Retinal pigment epithelial cell (primary cell): ENCODE measurements at regions not wholly inside any gene's neighbourhood (a gene's known extent, or its start where the extent isn't known, plus 50 kb on each side); places are given as distances from the start of the nearest gene placed in this dataset.

Experiments used
- DNase-seq: peaks from one replicate; pipeline ENCODE4 v3.0.0-alpha.2; 2010; ENCODE audit warnings: low read depth
- H3K4me3 ChIP-seq: 2 replicates; pipeline ENCODE4 v1.5.1; 2011; ENCODE audit warnings: mild to moderate bottlenecking, low read length, control low read depth, moderate library complexity
- TF ChIP-seq, protein P1 (sequence below): conservative IDR thresholded peaks from 2 replicates; pipeline ENCODE4 v1.5.1; 2011; ENCODE audit warnings: low read depth, low read length, control low read depth, inconsistent platforms

- TF ChIP-seq, protein P1, sequence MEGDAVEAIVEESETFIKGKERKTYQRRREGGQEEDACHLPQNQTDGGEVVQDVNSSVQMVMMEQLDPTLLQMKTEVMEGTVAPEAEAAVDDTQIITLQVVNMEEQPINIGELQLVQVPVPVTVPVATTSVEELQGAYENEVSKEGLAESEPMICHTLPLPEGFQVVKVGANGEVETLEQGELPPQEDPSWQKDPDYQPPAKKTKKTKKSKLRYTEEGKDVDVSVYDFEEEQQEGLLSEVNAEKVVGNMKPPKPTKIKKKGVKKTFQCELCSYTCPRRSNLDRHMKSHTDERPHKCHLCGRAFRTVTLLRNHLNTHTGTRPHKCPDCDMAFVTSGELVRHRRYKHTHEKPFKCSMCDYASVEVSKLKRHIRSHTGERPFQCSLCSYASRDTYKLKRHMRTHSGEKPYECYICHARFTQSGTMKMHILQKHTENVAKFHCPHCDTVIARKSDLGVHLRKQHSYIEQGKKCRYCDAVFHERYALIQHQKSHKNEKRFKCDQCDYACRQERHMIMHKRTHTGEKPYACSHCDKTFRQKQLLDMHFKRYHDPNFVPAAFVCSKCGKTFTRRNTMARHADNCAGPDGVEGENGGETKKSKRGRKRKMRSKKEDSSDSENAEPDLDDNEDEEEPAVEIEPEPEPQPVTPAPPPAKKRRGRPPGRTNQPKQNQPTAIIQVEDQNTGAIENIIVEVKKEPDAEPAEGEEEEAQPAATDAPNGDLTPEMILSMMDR, result no peak
- H3K4me3 ChIP-seq, result no peak overlapping the region
- DNase-seq, result no peak
These were observed 148.0 kb upstream of the FN1 start for GRCh38 chr2:215583881-215584280.

- DNase-seq, result no peak
- TF ChIP-seq, protein P1, result no peak
These were observed 143.9 kb upstream of the FN1 start for GRCh38 chr2:215579809-215580208.

GRCh38 chr2:215577356-215577755, 141.5 kb upstream of the FN1 start:
- no peak for DNase-seq
- H3K4me3 ChIP-seq, result no peak overlapping the region
- TF ChIP-seq, protein P1, result no peak

More at GRCh38 chr2:215579809-215580208, 143.9 kb upstream of the FN1 start:
- no peak overlapping the region for H3K4me3 ChIP-seq

GRCh38 chr2:215576572-215576971, 140.7 kb upstream of the FN1 start:
- TF ChIP-seq, protein P1, result no peak
- no peak overlapping the region for H3K4me3 ChIP-seq
- no peak for DNase-seq

GRCh38 chr2:215573496-215573895, 137.6 kb upstream of the FN1 start:
- TF ChIP-seq, protein P1, result no peak

DNA sequence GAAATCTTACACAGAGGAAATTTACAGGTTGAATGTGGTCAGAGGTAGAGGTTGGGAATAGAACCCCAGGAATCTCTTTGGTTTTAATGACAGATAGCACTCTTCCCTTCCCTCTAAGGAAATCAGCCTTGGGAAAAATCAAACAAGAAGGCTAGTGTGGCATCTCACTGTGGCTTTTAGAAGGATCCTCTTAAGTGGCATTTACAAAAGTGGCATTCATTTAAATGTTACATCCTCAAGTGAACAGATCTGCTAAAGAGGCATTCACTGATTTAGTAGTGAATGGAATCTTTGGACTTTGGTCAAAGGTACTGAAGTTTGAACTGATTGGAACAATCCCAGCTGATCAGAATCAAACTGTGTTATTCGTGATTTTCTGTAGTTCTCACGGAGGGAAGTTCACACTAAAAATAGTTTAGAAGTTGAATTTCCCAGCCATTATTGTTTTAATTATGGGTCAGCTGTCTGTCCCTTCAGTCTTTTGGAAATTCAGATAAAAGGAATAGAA, 136.5 kb upstream of the FN1 start:
- DNase-seq, result no peak
- TF ChIP-seq, protein P1, result no peak
- H3K4me3 ChIP-seq, result no peak overlapping the region

More at GRCh38 chr2:215573496-215573895, 137.6 kb upstream of the FN1 start:
- no peak for DNase-seq
- no peak overlapping the region for H3K4me3 ChIP-seq

DNA sequence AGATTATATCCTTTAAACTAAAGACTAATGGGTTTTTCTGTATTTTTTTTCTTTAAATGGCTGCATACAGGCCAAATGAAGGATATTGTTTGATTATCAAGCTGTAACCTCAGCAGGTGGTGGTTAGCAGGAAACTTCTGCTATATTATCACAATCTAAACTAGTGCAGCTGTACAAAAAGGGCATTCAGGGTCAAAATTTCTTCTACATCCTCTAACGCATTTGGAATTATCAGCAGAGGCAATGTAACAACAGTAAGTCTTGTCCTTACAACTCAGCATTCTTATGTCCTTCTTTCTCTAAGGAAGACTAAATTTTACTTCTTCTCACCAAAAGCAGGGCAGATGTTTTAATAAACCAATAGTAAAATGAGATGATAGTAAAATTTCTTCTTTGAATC, 135.8 kb upstream of the FN1 start:
- TF ChIP-seq, protein P1, result no peak
- H3K4me3 ChIP-seq, result no peak overlapping the region
- DNase-seq, result no peak
